ENCODE measurements at regions not wholly inside any gene's neighbourhood (a gene's known extent, or its start where the extent isn't known, plus 50 kb on each side); places are given as distances from the start of the nearest gene placed in this dataset.

DNA sequence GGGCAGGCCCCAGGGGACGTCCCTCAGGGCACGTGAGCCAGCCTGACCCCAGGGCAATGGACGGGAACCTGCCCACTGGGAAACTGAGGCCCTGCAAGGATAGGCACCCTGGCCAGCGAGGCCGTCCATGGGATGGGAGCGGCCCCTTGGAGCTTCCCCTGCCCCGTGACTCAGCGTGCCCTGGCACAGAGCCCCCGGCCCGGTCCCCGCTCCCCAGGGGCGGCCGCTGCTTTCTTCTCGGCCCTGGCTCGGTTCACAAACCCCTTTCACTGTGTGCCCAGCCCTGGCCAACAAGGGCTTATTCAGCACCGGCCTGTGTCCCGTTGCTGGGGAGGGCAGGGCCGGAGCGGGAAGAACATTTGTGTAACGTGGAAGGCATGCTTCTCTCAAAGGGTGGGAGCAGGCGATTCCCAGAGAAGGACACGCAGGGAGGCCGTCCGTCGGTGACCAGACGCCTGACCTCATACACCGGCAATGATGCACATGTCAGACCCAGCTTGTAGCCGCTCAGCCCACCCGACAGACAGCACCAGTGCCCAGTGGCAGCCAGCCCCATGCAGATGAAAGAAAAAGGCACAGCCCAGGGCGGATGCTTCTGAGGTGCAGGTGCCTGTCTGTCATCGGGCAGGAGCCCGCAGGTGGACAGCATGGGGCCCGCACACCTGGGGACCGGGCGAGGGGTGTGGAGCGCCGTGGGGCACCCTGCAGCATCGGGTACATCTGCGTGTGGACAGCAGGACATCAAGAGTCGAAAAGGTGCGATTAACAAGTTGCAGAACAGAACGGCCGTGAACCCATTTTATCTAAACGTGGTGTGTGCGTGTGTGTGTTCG is 94.5 kb downstream of the PDGFA start:
- peak in 1 of 3 experiments; percentile 42 for DNase-seq

DNA sequence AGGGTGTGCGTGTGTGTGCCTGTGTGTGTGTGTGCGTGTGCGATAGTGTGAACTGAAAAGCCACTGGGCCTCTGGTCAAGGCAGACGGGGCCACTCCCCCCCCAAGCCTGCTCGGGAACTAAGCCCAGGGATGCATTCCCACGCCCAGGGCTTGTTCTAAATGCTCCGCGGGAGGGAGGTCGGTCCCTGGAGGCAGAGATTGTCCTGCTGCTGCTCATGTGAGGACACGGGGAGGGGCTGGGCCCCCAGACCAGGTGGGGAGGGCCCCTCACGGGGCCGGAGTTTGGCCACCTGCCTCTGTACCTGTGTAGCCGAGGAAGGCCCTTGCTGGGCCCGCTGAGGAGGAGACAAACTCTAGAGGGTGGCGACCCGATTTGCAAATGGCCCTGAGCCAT is 93.9 kb downstream of the PDGFA start:
- peak in 1 of 3 experiments; percentile 42 for DNase-seq

- no peak for DNase-seq
These were observed 93.1 kb downstream of the PDGFA start for GRCh38 chr7:426510-426909.

DNA sequence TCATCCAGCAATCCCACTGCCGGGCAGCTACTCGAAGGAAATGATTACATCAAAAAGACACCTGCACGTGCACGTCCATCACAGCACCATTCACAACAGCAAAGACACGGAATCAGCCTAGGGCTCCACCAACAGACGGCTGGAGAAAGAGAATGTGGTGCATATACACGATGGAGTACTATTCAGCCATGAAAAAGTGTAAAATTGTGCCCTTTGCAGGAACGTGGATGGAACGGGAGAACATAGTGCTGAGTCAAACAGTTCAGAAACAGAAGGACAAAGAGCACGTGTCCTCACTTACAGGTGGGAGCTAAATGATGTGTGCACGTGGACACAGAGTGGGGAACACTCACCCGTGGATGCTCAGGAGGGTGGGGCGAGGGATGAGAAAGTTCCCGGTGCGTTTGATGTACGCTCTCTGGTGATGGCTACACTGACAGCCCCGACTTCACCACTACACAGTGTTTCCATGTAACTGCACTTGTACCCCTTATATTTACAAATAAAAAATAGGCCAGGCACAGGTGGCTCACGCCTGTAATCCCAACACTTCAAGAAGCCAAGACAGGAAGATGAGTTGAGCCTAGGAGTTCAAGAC is 92.0 kb downstream of the PDGFA start:
- no peak for DNase-seq

DNA sequence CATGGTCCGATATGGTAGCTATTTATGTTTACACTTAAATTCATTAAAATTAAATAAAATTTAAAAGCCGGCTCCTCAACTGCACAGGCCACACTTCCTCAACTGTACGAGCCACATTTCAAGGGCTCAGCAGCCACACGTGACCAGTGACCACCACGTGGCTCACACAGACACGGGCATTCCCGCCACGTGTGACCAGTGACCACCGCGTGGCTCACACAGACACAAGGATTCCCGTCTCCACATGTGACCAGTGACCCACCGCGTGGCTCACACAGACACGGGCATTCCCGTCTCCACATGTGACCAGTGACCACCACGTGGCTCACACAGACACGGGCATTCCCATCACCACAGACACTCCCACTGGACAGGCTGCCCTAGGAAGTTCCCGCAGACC is 91.3 kb downstream of the PDGFA start:
- DNase-seq: no peak

GRCh38 chr7:428927-429827 is 90.5 kb downstream of the PDGFA start:
- DNase-seq: no peak

GRCh38 chr7:429828-430180 is 89.8 kb downstream of the PDGFA start:
- DNase-seq: no peak

- DNase-seq: no peak
These were observed 88.6 kb downstream of the PDGFA start for GRCh38 chr7:431041-431440.

DNA sequence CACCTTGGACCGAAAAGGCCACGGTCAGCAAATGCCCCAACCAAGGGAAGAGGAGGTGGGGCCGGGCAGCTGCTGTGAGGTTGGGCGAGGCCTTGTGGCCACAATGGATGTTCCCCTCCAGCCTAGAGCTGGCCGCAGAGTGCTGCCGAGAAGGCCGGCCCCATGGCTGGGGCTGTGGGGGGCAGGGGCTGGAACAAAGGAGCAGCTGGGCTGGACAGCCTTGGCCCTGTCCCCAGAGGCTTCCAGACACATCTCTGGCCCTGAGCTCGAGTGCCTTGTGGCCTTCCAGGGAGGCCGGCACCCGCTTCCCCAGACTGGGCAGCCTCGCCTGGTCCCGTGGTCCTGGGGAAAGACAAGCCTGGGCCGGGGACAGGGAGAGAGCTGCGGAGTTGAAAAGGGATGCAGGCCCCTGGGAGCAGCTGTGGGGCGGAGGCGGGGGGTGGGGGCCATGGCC is 88.0 kb downstream of the PDGFA start:
- no peak for DNase-seq

DNA sequence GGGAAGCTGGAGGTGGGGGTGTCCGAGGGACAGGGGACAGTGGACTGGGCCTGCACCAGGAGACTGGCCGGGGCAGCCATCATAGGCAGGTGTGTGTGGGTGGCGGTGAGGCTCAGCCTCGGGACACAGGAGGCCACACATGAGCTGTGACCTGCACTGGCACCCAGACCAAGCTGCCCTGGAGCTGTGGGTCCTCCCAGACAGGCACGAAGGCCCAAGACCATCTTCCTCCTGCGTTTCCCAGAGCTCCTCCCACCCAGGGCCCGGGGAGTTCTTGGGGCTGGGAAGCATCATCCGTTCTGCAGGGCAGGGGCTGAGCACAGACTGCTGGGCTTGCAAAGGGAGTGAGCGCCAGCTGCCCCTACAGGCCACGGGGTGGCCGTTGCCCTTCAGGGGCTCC is 87.4 kb downstream of the PDGFA start:
- no peak for DNase-seq

DNA sequence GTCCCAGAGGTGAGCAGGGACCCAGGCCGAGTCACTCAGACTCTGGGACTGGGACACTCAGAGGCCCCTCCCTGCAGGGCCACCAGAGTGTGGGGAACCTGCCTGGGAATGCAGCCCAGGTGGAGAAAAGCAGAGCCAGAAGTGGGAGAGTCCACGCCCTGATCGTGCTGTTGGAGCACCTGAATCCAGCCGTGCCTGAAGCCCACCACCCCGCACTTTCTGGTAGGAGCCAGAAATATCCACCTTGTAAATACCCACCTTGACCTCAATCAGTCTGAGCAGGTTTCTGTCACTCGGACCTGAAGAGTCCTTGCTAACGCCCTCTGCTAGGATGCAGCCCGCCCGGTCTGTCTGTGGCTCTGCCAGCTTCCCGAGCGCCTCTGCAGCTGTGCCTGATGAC is 86.7 kb downstream of the PDGFA start:
- DNase-seq: no peak

GRCh38 chr7:433558-433957 is 86.1 kb downstream of the PDGFA start:
- DNase-seq: no peak

GRCh38 chr7:434891-435629 is 84.6 kb downstream of the PDGFA start:
- DNase-seq: no peak

DNA sequence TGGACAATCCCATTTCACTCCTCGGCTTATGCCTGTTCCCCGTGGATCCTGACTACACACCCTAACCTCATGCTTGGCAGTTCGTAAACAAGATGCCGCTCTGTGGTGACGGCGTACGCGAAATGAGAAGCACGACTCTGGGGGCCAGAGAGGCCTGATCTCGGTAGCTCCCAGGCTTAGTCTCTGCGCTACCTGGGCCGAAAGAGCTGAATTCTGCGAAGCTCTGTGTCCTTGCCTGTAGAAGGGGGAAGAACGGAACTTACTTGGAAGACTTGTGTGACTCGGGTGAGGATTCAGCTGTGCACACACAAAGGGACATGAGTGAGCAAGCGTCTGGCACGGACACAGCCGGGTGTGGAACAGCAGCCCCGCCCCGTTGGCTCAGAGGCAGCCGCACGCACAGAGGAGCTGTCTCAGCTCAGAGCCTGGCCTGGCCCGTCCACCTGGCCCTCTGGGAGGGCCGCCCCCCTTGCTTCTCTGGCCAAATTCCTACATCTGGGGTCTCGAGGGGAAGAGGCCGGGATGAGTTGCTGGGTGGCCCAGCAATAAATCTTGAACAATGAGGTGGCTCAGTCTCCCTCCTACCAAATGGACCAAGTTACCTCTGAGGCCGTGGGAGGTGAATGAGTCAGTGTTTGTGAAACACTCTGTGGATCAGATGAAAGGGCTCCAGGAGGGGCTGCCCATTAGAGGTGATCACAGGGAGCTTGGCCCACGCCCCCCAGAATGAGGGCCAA is 83.8 kb downstream of the PDGFA start:
- no peak for DNase-seq

GRCh38 chr7:436367-437128 is 83.1 kb downstream of the PDGFA start:
- no peak for DNase-seq

DNA sequence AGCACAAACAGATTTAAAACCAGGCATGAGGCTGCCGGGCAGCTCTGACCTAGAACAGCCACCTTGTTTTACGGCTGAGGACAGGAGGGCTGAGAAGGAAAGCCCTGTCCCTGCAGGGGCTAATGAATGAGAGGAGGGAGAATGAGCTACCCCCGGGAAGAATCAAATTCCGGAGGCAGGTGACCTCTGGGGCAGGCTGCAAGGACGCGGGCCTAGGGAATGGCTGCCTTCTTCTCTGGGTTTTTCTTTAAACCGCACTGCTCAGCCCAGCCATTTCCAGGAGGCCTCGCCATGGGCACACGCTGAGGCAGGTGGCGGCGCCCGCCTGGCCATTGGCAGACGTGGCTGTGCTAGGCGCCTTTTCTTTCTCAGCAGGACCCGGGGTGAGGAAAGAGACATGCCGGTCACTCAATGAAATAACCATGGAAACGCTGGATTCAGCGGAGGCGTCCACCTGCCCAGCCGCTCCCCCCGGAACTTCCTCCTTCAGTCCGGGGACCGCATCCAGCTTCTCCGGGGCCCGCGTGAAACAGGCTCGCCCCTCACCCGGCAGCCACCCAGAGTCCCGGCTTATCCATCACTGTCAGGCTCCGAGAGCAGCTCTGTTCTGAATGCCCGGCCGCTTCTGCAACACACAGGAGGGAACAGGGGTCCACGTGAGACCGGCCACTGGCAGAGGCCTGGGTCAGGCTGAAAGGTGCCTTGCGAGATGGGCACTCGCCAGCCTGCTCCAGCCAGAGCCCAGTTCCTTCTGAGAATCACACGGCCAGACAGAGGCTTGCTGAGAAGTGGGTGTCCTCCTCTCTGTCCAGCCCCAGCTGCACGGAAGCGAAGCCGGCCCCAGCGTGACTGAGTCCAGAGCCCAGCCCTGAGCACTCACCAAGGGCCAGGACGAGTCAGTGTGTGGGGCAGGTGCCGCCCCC is 82.1 kb downstream of the PDGFA start:
- peak in 2 of 3 experiments; percentile 51 to 63 for DNase-seq

- no peak for DNase-seq
These were observed 81.3 kb downstream of the PDGFA start for GRCh38 chr7:438361-438760.

DNA sequence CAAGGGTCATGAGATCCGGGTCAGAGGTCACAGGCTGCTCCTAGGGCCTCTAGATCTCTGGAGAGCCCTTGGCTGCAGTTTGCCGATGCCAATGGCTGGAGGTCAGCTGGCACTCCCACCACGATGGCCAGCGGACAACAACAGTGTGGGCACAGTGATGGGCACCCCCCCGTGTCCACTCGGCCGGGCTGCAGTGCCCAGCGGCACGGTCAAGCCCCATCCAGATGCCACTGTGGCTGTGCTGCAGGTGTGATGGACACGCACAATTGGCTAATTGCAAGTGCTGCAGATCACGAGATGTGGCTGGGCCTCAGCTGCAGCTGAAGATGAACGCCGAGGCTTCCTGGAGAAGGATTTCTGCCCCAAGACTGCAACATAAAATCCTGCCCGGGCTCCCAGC is 80.7 kb downstream of the PDGFA start:
- DNase-seq: no peak

DNA sequence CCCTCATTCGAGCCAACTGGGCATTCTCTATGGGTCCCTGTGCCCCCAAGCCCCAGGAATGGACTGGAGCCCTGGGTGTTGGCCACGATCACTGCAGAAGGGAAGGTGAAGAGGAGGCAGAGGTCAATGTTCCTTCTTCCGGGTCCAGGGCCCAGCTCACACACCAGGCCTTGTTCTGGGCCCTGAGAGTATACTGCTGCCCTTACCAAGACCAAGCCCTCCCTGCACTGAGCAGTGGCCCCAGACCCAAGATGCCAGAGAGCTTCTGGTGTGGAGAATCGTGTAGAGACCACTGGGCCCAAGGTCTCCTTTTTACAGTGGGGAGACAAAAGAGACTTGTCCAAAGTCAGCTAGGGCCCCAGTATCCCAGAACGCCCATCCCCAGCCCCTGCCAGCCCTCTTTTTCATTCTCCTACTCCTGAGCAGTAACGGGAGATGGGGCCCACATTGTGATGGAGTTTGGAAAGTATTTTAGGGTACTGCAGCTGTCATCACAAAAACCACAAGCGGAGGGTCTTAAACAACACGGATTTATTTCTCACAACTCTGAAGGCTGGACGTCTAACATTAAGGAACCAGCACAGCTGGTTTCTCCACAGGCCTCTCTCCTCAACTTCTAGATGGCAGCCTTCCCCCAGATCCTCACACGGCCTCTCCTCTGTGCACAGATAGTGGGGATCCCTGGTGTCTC is 79.4 kb downstream of the PDGFA start:
- no peak for DNase-seq

All from NCI-H1417 (cell line).